Endothelial cell of umbilical vein (primary cell): ENCODE measurements at regions not wholly inside any gene's neighbourhood (a gene's known extent, or its start where the extent isn't known, plus 50 kb on each side); places are given as distances from the start of the nearest gene placed in this dataset.

Experiments
- BruUV-seq: library from RNA; stranded (reverse); fragments of 400-500 nt; replicated peaks from 2 replicates; lab custom pipeline; 2021; lab: Mats Ljungman, UMichigan
- CTCF ChIA-PET: fragments of 300-600, 350-600 bp; sonication (Branson Sonifier 250); formaldehyde crosslinking; loops from one replicate; lab custom pipeline; 2021; ENCODE audit warnings: antibody characterized with exemption, inconsistent platforms; lab: Charles Lee
- POLR2A ChIA-PET: fragments of 300-600, 350-600 bp; sonication (Branson Sonifier 250); formaldehyde crosslinking; loops from one replicate; lab custom pipeline; 2021; ENCODE audit warnings: antibody characterized with exemption, inconsistent platforms; lab: Charles Lee
- DNase-seq: peaks from one replicate; pipeline ENCODE4 v3.0.0-alpha.2; 2011; ENCODE audit warnings: low read depth, low spot score
- FAIRE-seq: peaks from 2 replicates; lab custom pipeline; 2011; peaks lifted over from hg19 to GRCh38; lab: Jason Lieb, UNC
- H2AFZ ChIP-seq: 2 replicates; pipeline ENCODE4 v1.6.0; 2012; ENCODE audit warnings: low read depth, low read length, control low read depth, inconsistent platforms
- H3K27ac ChIP-seq: 2 replicates; pipeline ENCODE4 v1.5.1; 2011; ENCODE audit warnings: low read depth, mild to moderate bottlenecking, control low read depth, low read length, moderate library complexity; ENCODE audit not compliant: insufficient read depth
- H3K27me3 ChIP-seq, 2 experiments: 2 replicates each; pipeline versions ENCODE4 v1.6.0 to v1.6.1; 2011; ENCODE audit warnings: low read length in 2 of 2, mixed read lengths in 1 of 2; ENCODE audit not compliant: control insufficient read depth in 2 of 2, insufficient read depth in 2 of 2
- H3K36me3 ChIP-seq, 2 experiments: 2 replicates in 1 of 2; 3 replicates in 1 of 2; pipeline ENCODE4 v1.5.1; 2011; ENCODE audit warnings: low read length in 2 of 2, mild to moderate bottlenecking in 1 of 2, moderate library complexity in 1 of 2; ENCODE audit not compliant: control insufficient read depth in 2 of 2, insufficient read depth in 2 of 2; ENCODE audit errors: extremely low read depth in 1 of 2
- H3K4me1 ChIP-seq: 3 replicates; pipeline ENCODE4 v1.5.1; 2011; ENCODE audit warnings: mild to moderate bottlenecking, low read length; ENCODE audit not compliant: control insufficient read depth, insufficient read depth; ENCODE audit errors: extremely low read depth
- H3K4me2 ChIP-seq: 2 replicates; pipeline ENCODE4 v1.6.1; 2011; ENCODE audit warnings: low read length, control low read depth, mixed read lengths; ENCODE audit not compliant: insufficient read depth
- H3K4me3 ChIP-seq, 3 experiments: fragments of 200-600 bp in 1 of 3; sonication (generic), shearing (Covaris generic) in 1 of 3; replicated peaks in 1 of 3; 2 replicates each; pipeline ENCODE4 v1.5.1; 2011 to 2016; ENCODE audit warnings: control low read depth in 3 of 3, low read length in 3 of 3, mild to moderate bottlenecking in 2 of 3, inconsistent platforms in 1 of 3, low read depth in 1 of 3, moderate library complexity in 1 of 3; ENCODE audit not compliant: insufficient read depth in 1 of 3
- H3K79me2 ChIP-seq: 2 replicates; pipeline ENCODE4 v1.6.0; 2012; ENCODE audit warnings: low read length, inconsistent platforms; ENCODE audit not compliant: control insufficient read depth, insufficient read depth
- H3K9ac ChIP-seq: replicated peaks from 2 replicates; pipeline ENCODE3; 2011; ENCODE audit warnings: low read length, control low read depth; ENCODE audit not compliant: insufficient read depth; ENCODE audit errors: extremely low read depth
- H3K9me1 ChIP-seq: replicated peaks from 3 replicates; pipeline ENCODE4 v1.6.0; 2011; ENCODE audit warnings: mild to moderate bottlenecking, low read length; ENCODE audit not compliant: control insufficient read depth, insufficient read depth; ENCODE audit errors: extremely low read depth
- H3K9me3 ChIP-seq: replicated peaks from 2 replicates; pipeline ENCODE4 v1.5.1; 2012; ENCODE audit warnings: low read length, inconsistent platforms; ENCODE audit not compliant: control insufficient read depth, insufficient read depth
- H4K20me1 ChIP-seq: replicated peaks from 2 replicates; pipeline ENCODE3; 2011; ENCODE audit warnings: mild to moderate bottlenecking, low read length; ENCODE audit not compliant: control insufficient read depth, insufficient read depth; ENCODE audit errors: extremely low read depth
- EZH2 ChIP-seq: IDR thresholded peaks from 2 replicates; pipeline ENCODE4 v1.6.1; 2012; ENCODE audit warnings: borderline replicate concordance, low read depth, mild to moderate bottlenecking, moderate library complexity, low read length, inconsistent platforms; ENCODE audit not compliant: severe bottlenecking
- GATA2 ChIP-seq: IDR thresholded peaks from 2 replicates; pipeline ENCODE4 v1.7.0; 2011; ENCODE audit warnings: low read depth, mild to moderate bottlenecking, moderate library complexity, mixed read lengths, low read length; ENCODE audit not compliant: insufficient read length, insufficient read depth
- MAX ChIP-seq: IDR thresholded peaks from 2 replicates; pipeline ENCODE4 v1.6.1; 2011; ENCODE audit not compliant: insufficient read depth, insufficient read length
- POLR2A ChIP-seq: IDR thresholded peaks from 2 replicates; pipeline ENCODE4 v1.6.1; 2012; ENCODE audit warnings: low read depth, mild to moderate bottlenecking, control low read depth, low read length
- POLR2AphosphoS5 ChIP-seq: IDR thresholded peaks from 2 replicates; pipeline ENCODE4 v1.6.1; 2012; ENCODE audit warnings: low read depth, mild to moderate bottlenecking, control low read depth, low read length, moderate library complexity; ENCODE audit not compliant: insufficient read depth
- dilution Hi-C: fragments of 300-500 bp; cut with MboI; formaldehyde crosslinking; loops from one replicate; pipeline ENCODE4 v1.15.0; 2019; ENCODE audit warnings: low sequenced_read_pairs; ENCODE audit not compliant: extremely low pct_ligation_motif_present
- intact Hi-C: fragments of 100-400 bp; cut with micrococcal nuclease; formaldehyde crosslinking; loops from one replicate; pipeline ENCODE4 v1.10.0; 2022

DNA sequence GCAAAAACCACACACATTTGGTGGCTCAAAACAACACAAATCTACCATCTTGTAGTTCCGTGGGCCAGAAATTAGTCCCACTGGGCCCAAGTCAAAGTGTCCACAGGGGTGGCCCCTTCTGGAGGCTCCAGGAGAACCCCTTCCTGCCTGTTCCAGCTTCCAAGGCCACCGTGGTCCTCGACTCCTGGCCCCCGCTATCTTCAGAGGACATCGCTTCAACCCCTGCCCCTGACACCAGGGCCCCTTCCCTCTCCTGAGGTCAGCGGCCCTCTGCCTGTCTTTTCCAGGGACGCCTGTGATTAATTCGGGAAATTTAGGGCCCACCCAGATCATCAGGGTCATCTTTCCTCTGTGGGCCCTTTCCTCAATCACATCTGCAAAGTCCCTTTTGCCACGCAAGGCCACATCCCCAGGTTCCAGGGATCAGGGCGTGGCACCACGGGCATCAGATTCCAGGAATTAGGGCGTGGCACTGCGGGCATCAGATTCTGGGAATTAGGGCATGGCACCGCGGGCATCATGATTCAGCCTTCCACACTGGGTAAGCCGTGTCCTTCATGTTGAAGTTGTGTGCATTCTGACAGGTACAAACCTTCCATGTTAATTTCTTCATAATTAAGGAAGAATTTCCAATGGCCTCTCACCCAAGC is 59.9 kb upstream of the SMOC2 start:
- no peaks in the 10 kb centered on the region for H3K9me3 ChIP-seq
- no peaks in the 10 kb centered on the region for H3K36me3 ChIP-seq
- H3K9ac ChIP-seq = no peak overlapping the region
- DNase-seq (no peak), FAIRE-seq (no peak)
- no peaks in the 10 kb centered on the region for H3K27me3 ChIP-seq
- H3K4me1 ChIP-seq = no peaks in the 10 kb centered on the region
- dilution Hi-C loops (no loop called here), intact Hi-C loops (no loop called here)
- TF ChIP-seq MAX = no peak
- TF ChIP-seq EZH2 = no peak
- TF ChIP-seq POLR2AphosphoS5 = no peak
- TF ChIP-seq POLR2A = no peak
- no peak overlapping the region for H3K4me2 ChIP-seq
- H3K27ac ChIP-seq = no peak overlapping the region
- H3K79me2 ChIP-seq = no peaks in the 10 kb centered on the region
- H4K20me1 ChIP-seq = no peaks in the 10 kb centered on the region
- no peak overlapping the region for H3K4me3 ChIP-seq
- no peaks in the 10 kb centered on the region for H3K9me1 ChIP-seq
- CTCF ChIA-PET = no interaction called here
- BruUV-seq = no TSS peak
- POLR2A ChIA-PET = no interaction called here
- H2AFZ ChIP-seq = no peak overlapping the region

GRCh38 chr6:168381726-168382458 is 59.1 kb upstream of the SMOC2 start:
- intact Hi-C loops = no loop called here

More at GRCh38 chr6:168381726-168382458, 59.1 kb upstream of the SMOC2 start:
- ChIA-PET POLR2A (no interaction called here), CTCF (no interaction called here)
- Histone ChIP-seq H3K9me1 (no peaks in the 10 kb centered on the region), H3K9me3 (no peaks in the 10 kb centered on the region), H3K4me1 (no peaks in the 10 kb centered on the region), H4K20me1 (no peaks in the 10 kb centered on the region), H3K9ac (no peak overlapping the region), H2AFZ (no peak overlapping the region), H3K4me2 (no peak overlapping the region), H3K27ac (no peak overlapping the region), H3K79me2 (no peaks in the 10 kb centered on the region), H3K36me3 (no peaks in the 10 kb centered on the region), H3K4me3 (no peak overlapping the region), H3K27me3 (no peaks in the 10 kb centered on the region)
- TF ChIP-seq GATA2 (no peak), MAX (no peak)
- BruUV-seq = no TSS peak
- dilution Hi-C loops = no loop called here
- FAIRE-seq (no peak), DNase-seq (no peak)
